NCI-H345 treated with DMSO at 0.1 percent for 48 hours (cell line): ENCODE measurements at regions not wholly inside any gene's neighbourhood (a gene's known extent, or its start where the extent isn't known, plus 50 kb on each side); places are given as distances from the start of the nearest gene placed in this dataset.
"Not testable (repeated sequence)": the region's sequence is repeated elsewhere in the genome, so short reads cannot be mapped to it uniquely, and the experiment has no call there.

Experiments
- DNase-seq: peaks from one replicate; lab custom pipeline; 2025; ENCODE audit not compliant: unreplicated experiment; lab: John Stamatoyannopoulos, UW

- no peak for DNase-seq
Observed at GRCh38 chr9:129415942-129416651, 204.8 kb downstream of the C9orf50 start.

- no peak for DNase-seq
Observed at GRCh38 chr9:129414993-129415941, 205.6 kb downstream of the C9orf50 start.

- DNase-seq: no peak
Observed at GRCh38 chr9:129414377-129414992, 206.4 kb downstream of the C9orf50 start.

GRCh38 chr9:129413537-129414376 is 207.1 kb downstream of the C9orf50 start:
- peak; percentile 84 for DNase-seq

- DNase-seq: no peak
Observed at GRCh38 chr9:129412814-129413536, 207.9 kb downstream of the C9orf50 start.

- not testable (repeated sequence) for DNase-seq
Observed at GRCh38 chr9:129412176-129412813, 208.6 kb downstream of the C9orf50 start.

- DNase-seq: no peak
Observed at GRCh38 chr9:129411501-129412175, 209.3 kb downstream of the C9orf50 start.

- DNase-seq: no peak
Observed at GRCh38 chr9:129410226-129410625, 210.7 kb downstream of the C9orf50 start.

GRCh38 chr9:129408535-129409215 is 212.2 kb downstream of the C9orf50 start:
- no peak for DNase-seq

- no peak for DNase-seq
Observed at GRCh38 chr9:129407905-129408452, 212.9 kb downstream of the C9orf50 start.

- DNase-seq: no peak
Observed at GRCh38 chr9:129406278-129407225, 214.3 kb downstream of the C9orf50 start.

- DNase-seq: no peak
Observed at GRCh38 chr9:129405827-129406213, 215.1 kb downstream of the C9orf50 start.

- no peak for DNase-seq
Observed at GRCh38 chr9:129405089-129405826, 215.6 kb downstream of the C9orf50 start.

GRCh38 chr9:129404621-129405020 is 216.3 kb downstream of the C9orf50 start:
- no peak for DNase-seq

- no peak for DNase-seq
Observed at GRCh38 chr9:129403779-129404620, 216.9 kb downstream of the C9orf50 start.
